ENCODE measurements at regions not wholly inside any gene's neighbourhood (a gene's known extent, or its start where the extent isn't known, plus 50 kb on each side); places are given as distances from the start of the nearest gene placed in this dataset.

GRCh38 chr4:179503976-179504375 lies 2061.7 kb upstream of the AGA start:
- no peak for DNase-seq

- no peak for DNase-seq
Measured at GRCh38 chr4:179509489-179509888, 2067.3 kb upstream of the AGA start.

- DNase-seq: no peak
Measured at GRCh38 chr4:179521952-179522351, 2079.7 kb upstream of the AGA start.

- no peak for DNase-seq
Measured at GRCh38 chr4:179530958-179531357, 2088.7 kb upstream of the AGA start.

- DNase-seq: no peak
Measured at GRCh38 chr4:179536694-179537093, 2094.5 kb upstream of the AGA start.

- DNase-seq: no peak
Measured at GRCh38 chr4:179539641-179540040, 2097.4 kb upstream of the AGA start.

- DNase-seq: no peak
Measured at GRCh38 chr4:179543771-179544170, 2101.5 kb upstream of the AGA start.

- DNase-seq: no peak
Measured at GRCh38 chr4:179544496-179544895, 2102.3 kb upstream of the AGA start.

- no peak for DNase-seq
Measured at GRCh38 chr4:179552131-179552530, 2109.9 kb upstream of the AGA start.

GRCh38 chr4:179563741-179564140 lies 2121.5 kb upstream of the AGA start:
- no peak for DNase-seq

GRCh38 chr4:179569549-179569948 lies 2127.3 kb upstream of the AGA start:
- no peak for DNase-seq

- DNase-seq: no peak
Measured at GRCh38 chr4:179582164-179582905, 2140.1 kb upstream of the AGA start.

GRCh38 chr4:179583221-179583620 lies 2141.0 kb upstream of the AGA start:
- DNase-seq: no peak

GRCh38 chr4:179584101-179584500 lies 2141.9 kb upstream of the AGA start:
- no peak for DNase-seq

GRCh38 chr4:179585761-179586160 lies 2143.5 kb upstream of the AGA start:
- DNase-seq: no peak

- no peak for DNase-seq
Measured at GRCh38 chr4:179586460-179586859, 2144.2 kb upstream of the AGA start.

- DNase-seq: no peak
Measured at GRCh38 chr4:179595671-179596410, 2153.6 kb upstream of the AGA start.

GRCh38 chr4:179596621-179597020 lies 2154.4 kb upstream of the AGA start:
- no peak for DNase-seq

GRCh38 chr4:179597301-179597700 lies 2155.1 kb upstream of the AGA start:
- DNase-seq: no peak

GRCh38 chr4:179601671-179602070 lies 2159.4 kb upstream of the AGA start:
- no peak for DNase-seq

- no peak for DNase-seq
Measured at GRCh38 chr4:179605196-179605595, 2163.0 kb upstream of the AGA start.

GRCh38 chr4:179607003-179607402 lies 2164.8 kb upstream of the AGA start:
- DNase-seq: no peak

- no peak for DNase-seq
Measured at GRCh38 chr4:179615704-179616103, 2173.5 kb upstream of the AGA start.

GRCh38 chr4:179618966-179619365 lies 2176.7 kb upstream of the AGA start:
- no peak for DNase-seq

GRCh38 chr4:179624768-179625181 lies 2182.5 kb upstream of the AGA start:
- no peak for DNase-seq

All from stimulated activated CD8-positive, alpha-beta memory T cell treated with anti-CD3 and anti-CD28 coated beads, Interleukin-4, amount 100 ng/mL, for 48 hours (primary cell).